Endothelial cell (in vitro differentiated cells): ENCODE measurements at regions not wholly inside any gene's neighbourhood (a gene's known extent, or its start where the extent isn't known, plus 50 kb on each side); places are given as distances from the start of the nearest gene placed in this dataset.
A peak's percentile ranks its signal among the peaks of the same experiment; 100 is the strongest.
"Not testable (repeated sequence)": the region's sequence is repeated elsewhere in the genome, so short reads cannot be mapped to it uniquely, and the experiment has no call there.

Experiments
- DNase-seq: peaks from one replicate; pipeline ENCODE4 v3.0.0; 2021; ENCODE audit warnings: low spot score
- H3K27ac Mint-ChIP-seq: one replicate; pipeline ENCODE4 v1.8.0; 2021; ENCODE audit warnings: mixed read lengths, inconsistent platforms; ENCODE audit not compliant: unreplicated experiment
- H3K27me3 Mint-ChIP-seq: one replicate; pipeline ENCODE4 v1.8.0; 2021; ENCODE audit warnings: mild to moderate bottlenecking, moderate library complexity, mixed read lengths, inconsistent platforms; ENCODE audit not compliant: unreplicated experiment
- H3K36me3 Mint-ChIP-seq: one replicate; pipeline ENCODE4 v1.8.0; 2021; ENCODE audit warnings: mild to moderate bottlenecking, low read depth, mixed read lengths, inconsistent platforms; ENCODE audit not compliant: unreplicated experiment
- H3K4me1 Mint-ChIP-seq: one replicate; pipeline ENCODE4 v1.8.0; 2021; ENCODE audit warnings: mild to moderate bottlenecking, mixed read lengths, inconsistent platforms; ENCODE audit not compliant: unreplicated experiment
- H3K4me3 Mint-ChIP-seq: one replicate; pipeline ENCODE4 v1.8.0; 2021; ENCODE audit warnings: mild to moderate bottlenecking, mixed read lengths, inconsistent platforms; ENCODE audit not compliant: unreplicated experiment
- H3K9me3 Mint-ChIP-seq: one replicate; pipeline ENCODE4 v1.8.0; 2021; ENCODE audit warnings: mixed read lengths, inconsistent platforms; ENCODE audit not compliant: unreplicated experiment

DNA sequence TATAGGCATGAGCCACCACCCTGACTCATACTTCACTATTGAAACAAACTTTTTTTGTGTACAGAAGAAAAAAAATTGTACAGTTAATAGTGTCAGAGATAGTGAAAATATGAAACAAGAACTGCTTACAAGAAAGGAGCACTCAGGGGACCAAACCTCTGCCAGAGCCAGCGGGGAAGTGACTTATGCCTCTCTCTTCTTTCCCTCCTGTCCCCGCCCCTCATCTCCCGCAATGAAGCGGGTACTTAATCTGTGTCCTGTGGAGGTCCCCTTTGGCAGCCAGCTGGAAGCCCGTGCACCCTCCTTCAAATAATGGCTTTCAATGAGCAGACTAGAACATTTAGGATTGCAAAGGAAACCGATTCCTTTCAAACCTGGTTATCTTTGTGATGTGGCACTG lies 51.5 kb downstream of the PPIAL4A start:
- H3K27me3 Mint-ChIP-seq, H3K9me3 Mint-ChIP-seq, DNase-seq, H3K4me3 Mint-ChIP-seq, H3K36me3 Mint-ChIP-seq, H3K27ac Mint-ChIP-seq, H3K4me1 Mint-ChIP-seq: not testable (repeated sequence)

DNA sequence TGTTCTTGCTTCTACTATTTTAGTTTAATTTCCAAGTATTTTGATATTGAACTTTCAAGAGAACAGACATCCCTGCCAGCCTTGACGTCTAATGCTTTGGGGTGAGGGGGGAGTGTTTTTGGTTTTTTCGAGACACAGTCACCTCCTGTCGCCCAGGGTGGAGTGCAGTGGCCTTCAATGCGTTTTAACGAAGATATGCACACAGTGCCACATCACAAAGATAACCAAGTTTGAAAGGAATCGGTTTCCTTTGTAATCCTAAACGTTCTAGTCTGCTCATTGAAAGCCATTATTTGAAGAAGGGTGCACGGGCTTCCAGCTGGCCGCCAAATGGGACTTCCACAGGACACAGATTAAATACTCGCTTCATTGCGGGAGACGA lies 52.3 kb downstream of the PPIAL4A start:
- Mint-ChIP-seq H3K27ac (peak overlapping the region; percentile 96), H3K4me3 (peak overlapping the region; percentile 92)
- not testable (repeated sequence) for H3K4me1 Mint-ChIP-seq, H3K36me3 Mint-ChIP-seq, DNase-seq, H3K27me3 Mint-ChIP-seq, H3K9me3 Mint-ChIP-seq

DNA sequence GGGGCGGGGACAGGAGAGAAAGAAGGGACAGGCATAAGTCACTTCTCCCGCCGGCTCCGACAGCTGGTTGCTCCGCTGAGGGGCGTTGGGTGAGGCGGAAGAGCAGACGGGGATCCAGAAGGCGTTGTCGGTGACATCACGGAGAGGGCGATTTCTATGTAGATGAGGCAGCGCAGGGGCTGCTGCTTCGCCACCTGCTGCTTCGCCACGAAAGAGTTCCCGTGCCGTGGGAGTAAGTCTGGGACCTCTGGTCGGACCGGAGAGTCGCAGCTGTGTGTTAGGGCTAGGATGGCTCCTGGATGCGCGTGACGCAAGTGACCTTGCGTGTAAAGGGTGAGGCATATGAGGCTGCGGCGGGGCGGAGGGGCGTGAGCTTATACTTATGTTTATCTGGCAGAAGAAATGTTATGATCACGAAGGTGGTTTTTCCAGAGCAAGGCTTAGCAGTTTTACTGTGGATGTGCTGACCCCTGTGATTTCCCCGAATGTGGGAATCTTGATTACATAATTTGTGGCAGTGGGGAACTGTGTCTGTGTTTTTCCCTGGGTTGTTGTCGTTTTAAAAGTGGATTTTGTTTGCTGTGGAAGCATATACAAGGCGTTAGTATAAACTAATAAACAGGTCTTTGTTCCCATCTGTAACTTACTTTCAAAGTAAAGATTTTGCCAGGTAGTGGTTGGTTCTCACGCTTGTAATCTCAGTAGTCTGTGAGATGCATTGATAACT lies 52.8 kb downstream of the PPIAL4A start:
- Mint-ChIP-seq H3K4me3 (peak overlapping the region; percentile 92), H3K27ac (peak overlapping the region; percentile 96)
- not testable (repeated sequence) for H3K9me3 Mint-ChIP-seq, H3K27me3 Mint-ChIP-seq, H3K4me1 Mint-ChIP-seq, H3K36me3 Mint-ChIP-seq
- peak; percentile 61 for DNase-seq

DNA sequence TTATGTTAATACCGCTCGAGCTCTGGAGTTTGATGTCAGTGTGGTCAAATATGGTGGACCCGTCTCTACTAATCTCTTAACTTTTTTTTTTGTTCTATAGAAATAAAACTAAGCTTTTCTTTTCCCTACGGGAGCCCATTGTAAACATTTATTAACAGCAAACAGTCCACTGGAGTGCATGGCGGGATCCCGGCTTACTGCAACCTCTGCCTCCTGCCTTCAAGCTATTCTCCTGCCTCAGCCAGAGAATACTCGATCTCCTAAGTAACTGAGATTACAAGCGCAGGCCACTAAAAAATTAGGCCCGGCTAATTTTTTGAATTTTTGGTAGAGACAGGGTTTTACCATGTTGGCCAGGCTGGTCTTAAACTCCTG lies 53.4 kb downstream of the PPIAL4A start:
- H3K4me3 Mint-ChIP-seq, H3K36me3 Mint-ChIP-seq, H3K27me3 Mint-ChIP-seq, DNase-seq, H3K4me1 Mint-ChIP-seq, H3K9me3 Mint-ChIP-seq, H3K27ac Mint-ChIP-seq: not testable (repeated sequence)

DNA sequence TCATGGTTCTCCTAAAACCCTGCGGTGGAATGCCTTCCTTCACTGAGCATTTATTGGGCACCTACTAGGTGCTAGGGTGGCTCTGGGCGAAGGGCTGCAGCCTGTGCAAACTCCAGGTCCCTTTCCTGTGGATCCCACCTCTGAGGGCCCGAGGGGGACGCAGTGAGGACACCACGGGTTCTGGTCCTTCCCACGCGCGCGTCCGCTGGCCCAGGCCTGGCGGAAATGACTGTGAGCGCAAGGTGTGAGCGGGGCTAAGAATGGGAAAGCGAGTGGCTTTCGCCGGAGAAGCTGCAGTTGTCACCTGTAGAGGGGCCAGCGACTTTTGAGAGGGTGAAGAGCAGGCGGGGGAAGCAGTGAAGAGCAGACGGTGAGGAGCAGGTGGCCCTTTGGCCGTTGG lies 55.1 kb downstream of the PPIAL4A start:
- DNase-seq, H3K4me3 Mint-ChIP-seq, H3K36me3 Mint-ChIP-seq, H3K27ac Mint-ChIP-seq, H3K27me3 Mint-ChIP-seq, H3K4me1 Mint-ChIP-seq, H3K9me3 Mint-ChIP-seq: not testable (repeated sequence)

DNA sequence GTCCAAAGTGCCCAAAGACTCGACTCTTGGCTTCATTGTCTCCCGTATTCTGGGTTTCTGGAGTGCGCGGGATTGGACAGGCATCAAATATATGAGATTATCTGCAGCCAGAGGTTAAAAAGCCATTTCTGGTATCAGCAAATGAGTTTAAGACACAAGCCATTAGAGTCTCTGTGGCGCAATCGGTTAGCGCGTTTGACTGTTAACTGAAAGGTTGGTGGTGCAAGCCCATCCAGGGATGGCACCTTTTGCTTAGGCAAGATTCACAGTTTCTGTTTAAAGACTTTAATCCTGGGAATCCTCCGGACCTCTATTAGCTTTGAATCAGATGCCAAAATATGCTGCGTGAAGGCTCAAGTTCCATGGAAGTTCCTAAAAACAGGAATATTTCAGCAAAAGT lies 55.6 kb downstream of the PPIAL4A start:
- H3K36me3 Mint-ChIP-seq, H3K4me1 Mint-ChIP-seq, DNase-seq, H3K27me3 Mint-ChIP-seq, H3K9me3 Mint-ChIP-seq, H3K4me3 Mint-ChIP-seq, H3K27ac Mint-ChIP-seq: not testable (repeated sequence)

DNA sequence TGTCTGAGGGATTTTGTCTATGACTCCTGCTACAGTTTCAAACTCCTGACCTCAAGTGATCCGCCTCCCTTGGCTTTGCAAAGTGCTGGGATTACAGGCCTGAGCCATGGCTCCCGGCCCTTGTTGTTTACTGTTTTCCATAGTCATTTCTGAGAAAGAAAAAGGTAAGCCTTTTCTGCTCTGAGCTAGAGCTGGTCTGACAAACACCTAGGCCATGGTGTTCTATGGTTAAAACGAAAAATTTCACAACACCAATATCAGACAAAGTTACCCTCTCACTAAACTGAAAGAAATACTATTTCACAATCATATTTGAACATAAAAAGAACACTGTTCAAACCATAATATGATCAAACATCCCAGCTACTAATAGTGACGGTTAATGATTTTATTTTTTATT lies 57.5 kb downstream of the PPIAL4A start:
- not testable (repeated sequence) for H3K27ac Mint-ChIP-seq

DNA sequence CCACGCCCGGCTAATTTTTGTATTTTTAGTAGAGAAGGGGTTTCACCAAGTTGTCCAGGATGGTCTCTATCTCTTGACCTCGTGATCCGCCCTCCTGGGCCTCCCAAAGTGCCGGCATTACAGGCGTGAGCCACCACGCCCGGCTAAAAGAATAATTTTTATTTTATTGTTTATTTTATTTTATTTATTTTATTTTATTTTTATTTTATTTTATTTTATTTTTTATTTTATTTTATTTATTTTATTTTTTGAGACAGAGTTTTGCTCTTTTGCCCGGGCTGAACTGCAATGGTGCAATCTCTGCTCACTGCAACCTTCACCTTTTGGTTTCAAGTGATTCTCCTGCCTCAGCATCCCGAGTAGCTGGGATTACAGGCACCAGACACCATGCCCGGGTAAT lies 60.2 kb downstream of the PPIAL4A start:
- H3K27me3 Mint-ChIP-seq, H3K9me3 Mint-ChIP-seq, H3K36me3 Mint-ChIP-seq, H3K4me3 Mint-ChIP-seq, H3K27ac Mint-ChIP-seq, DNase-seq, H3K4me1 Mint-ChIP-seq: not testable (repeated sequence)

More for the DNA sequence above, 57.5 kb downstream of the PPIAL4A start:
- H3K4me3 Mint-ChIP-seq, H3K4me1 Mint-ChIP-seq, H3K9me3 Mint-ChIP-seq, H3K36me3 Mint-ChIP-seq, DNase-seq, H3K27me3 Mint-ChIP-seq: not testable (repeated sequence)

DNA sequence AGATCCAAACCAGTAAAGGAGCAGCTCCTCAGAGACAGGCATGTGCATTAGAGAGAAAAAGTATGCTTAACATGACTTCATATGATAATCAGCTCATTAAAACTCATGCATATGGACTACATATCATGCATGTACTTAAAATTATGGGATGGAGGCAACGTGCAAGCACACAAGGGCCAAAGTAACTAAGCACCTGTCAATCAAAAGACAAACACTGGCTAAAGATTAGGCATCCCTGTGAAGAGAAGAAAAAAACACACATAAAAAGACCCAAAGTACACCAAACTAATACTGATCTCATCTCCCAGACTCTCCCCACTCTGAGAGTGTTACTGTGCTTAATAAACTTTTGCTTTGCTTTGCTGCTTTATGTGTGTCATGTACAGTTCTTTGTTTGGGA lies 61.1 kb downstream of the PPIAL4A start:
- H3K27ac Mint-ChIP-seq, H3K4me1 Mint-ChIP-seq, H3K4me3 Mint-ChIP-seq, H3K27me3 Mint-ChIP-seq, H3K36me3 Mint-ChIP-seq, DNase-seq, H3K9me3 Mint-ChIP-seq: not testable (repeated sequence)

DNA sequence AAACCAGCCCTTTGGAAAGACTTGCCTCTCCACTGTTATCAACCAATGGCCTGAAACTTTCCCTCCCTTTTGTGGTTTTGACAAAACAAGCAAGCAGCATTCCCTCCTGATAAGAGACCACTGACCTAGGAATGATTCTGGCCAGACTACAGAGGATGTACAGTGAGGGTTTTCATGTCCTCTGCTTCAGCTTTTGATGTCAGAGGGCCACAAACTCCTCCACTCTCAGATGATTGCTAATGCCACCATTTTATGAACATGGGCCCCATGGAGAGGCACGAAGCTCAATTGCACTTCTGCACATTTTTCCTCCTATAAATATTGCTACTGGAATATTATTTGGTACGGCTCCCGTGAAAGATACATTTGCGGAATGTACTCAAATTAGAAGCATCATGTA lies 61.5 kb downstream of the PPIAL4A start:
- not testable (repeated sequence) for H3K27me3 Mint-ChIP-seq, H3K4me3 Mint-ChIP-seq

DNA sequence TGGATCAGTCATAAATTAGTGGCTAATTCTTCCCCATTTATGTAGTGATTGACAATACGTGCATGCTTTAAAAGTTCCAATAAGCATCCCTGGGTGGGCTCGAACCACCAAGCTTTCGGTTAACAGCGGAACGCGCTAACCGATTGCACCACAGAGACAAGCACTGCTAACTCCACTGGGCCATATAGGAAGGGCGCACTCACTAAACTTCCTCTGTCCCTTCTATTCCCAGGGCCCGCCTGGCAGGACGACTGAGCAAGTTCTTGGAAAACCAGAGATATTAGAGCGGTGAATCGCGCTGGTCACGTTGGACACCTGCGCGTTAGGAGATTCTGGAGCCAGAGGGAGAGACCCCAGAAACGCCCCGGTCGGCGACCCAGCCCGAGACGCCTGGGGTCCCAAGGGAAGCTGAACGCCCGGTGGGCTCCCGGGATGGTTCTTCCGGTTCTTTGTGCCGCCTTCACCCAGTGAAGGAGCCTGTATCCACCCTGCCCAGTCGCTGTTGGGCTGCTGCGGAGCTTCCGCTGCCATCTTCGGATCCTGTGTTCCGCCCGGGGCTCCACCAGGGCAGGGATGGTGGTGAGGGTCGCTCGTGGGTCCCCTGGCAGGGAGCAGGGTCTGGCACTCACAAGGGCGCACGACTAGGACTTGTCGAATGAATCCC lies 62.8 kb downstream of the PPIAL4A start:
- H3K27me3 Mint-ChIP-seq, H3K9me3 Mint-ChIP-seq, H3K27ac Mint-ChIP-seq, H3K4me1 Mint-ChIP-seq, DNase-seq, H3K36me3 Mint-ChIP-seq: not testable (repeated sequence)
- peak overlapping the region; percentile 87 for H3K4me3 Mint-ChIP-seq

More for the DNA sequence above, 61.5 kb downstream of the PPIAL4A start:
- not testable (repeated sequence) for H3K36me3 Mint-ChIP-seq, DNase-seq, H3K4me1 Mint-ChIP-seq, H3K27ac Mint-ChIP-seq, H3K9me3 Mint-ChIP-seq

DNA sequence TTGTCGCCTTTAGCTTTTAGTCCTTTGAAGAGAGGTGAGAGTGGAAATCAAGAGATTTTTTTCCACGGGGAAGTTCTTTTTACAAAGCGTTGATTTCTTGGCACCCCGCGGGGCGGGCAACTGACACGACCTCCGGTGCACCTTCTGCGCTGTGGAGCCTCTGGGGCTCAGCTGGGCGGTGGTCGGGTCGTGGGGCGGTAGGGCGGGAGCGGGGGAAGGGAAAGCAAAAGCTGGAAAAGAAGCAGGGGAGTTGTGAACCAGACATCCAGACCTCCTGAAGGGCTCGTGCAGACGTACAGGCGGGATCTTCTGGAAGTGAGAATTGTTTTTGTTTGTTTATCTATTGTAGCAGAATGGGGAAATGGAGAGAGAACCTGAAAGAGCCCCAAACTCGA lies 63.3 kb downstream of the PPIAL4A start:
- H3K4me1 Mint-ChIP-seq, H3K9me3 Mint-ChIP-seq, H3K27me3 Mint-ChIP-seq, H3K4me3 Mint-ChIP-seq, DNase-seq, H3K27ac Mint-ChIP-seq, H3K36me3 Mint-ChIP-seq: not testable (repeated sequence)
